Heart right ventricle (tissue), 16 donors: ENCODE measurements at regions not wholly inside any gene's neighbourhood (a gene's known extent, or its start where the extent isn't known, plus 50 kb on each side); places are given as distances from the start of the nearest gene placed in this dataset.

Experiments
- ATAC-seq, 8 donors: fragments of 200-7000 bp; cut with Tn5 transposase; one replicate each; pipeline ENCODE4 v1.9.1; 2020; ENCODE audit warnings: mild to moderate bottlenecking in 8 of 8, moderate library complexity in 8 of 8, moderate number of reproducible peaks in 1 of 8
- DNase-seq, 2 donors: peaks; one replicate each; pipeline ENCODE4 v3.0.0-alpha.2; 2020
- H3K27ac ChIP-seq, 10 donors: fragments of 200-600 bp; sonication (generic) in 2 of 10; one replicate each; pipeline versions ENCODE4 v1.5.0 to v1.8.0; 2020 to 2022; ENCODE audit warnings: mild to moderate bottlenecking in 3 of 10
- H3K27me3 ChIP-seq, 7 donors: fragments of 200-600 bp; one replicate each; pipeline ENCODE4 v1.8.0; 2021 to 2022; ENCODE audit warnings: mild to moderate bottlenecking in 2 of 7
- H3K36me3 ChIP-seq, 9 donors: fragments of 200-600 bp; sonication (generic) in 1 of 9; one replicate each; pipeline versions ENCODE4 v1.5.0 to v1.8.0; 2020 to 2022; ENCODE audit warnings: mild to moderate bottlenecking in 2 of 9
- H3K4me1 ChIP-seq, 9 donors: fragments of 200-600 bp; sonication (generic) in 1 of 9; one replicate each; pipeline versions ENCODE4 v1.5.0 to v1.8.0; 2020 to 2022; ENCODE audit warnings: mild to moderate bottlenecking in 4 of 9
- H3K4me3 ChIP-seq, 10 donors: fragments of 200-600 bp; sonication (generic) in 2 of 10; one replicate each; pipeline versions ENCODE4 v1.5.0 to v1.8.0; 2020 to 2022; ENCODE audit warnings: mild to moderate bottlenecking in 7 of 10, moderate library complexity in 2 of 10
- H3K9me3 ChIP-seq, 11 donors: fragments of 200-600 bp in 10 of 11; sonication (generic) in 2 of 11; one replicate each; pipeline versions ENCODE4 v1.5.0 to v1.8.0; 2013 to 2022; ENCODE audit warnings: mild to moderate bottlenecking in 2 of 11, control low read depth in 1 of 11, moderate library complexity in 1 of 11
- WGBS, 2 donors: extraction: QIAGEN DNeasy Blood & Tissue Kit; methylation state at CpG; one replicate each; pipeline ENCODE4 v1.1.7; 2013; ENCODE audit warnings: inconsistent platforms in 1 of 2; 5-methylcytosine and 5-hydroxymethylcytosine counted together
- intact Hi-C, 10 donors: fragments of 100-400 bp; cut with DNase I; formaldehyde crosslinking; loops; one replicate each; pipeline versions ENCODE4 v1.11.1 to v1.14.2; 2022
- TF ChIP-seq, protein P1 (sequence below), 9 donors: fragments of 200-600 bp; sonication (generic) in 2 of 9; IDR thresholded peaks; one replicate each; pipeline versions ENCODE4 v1.5.0 to v1.8.0; 2021 to 2022; ENCODE audit warnings: antibody characterized with exemption in 9 of 9, mild to moderate bottlenecking in 5 of 9, moderate library complexity in 1 of 9
- donor health status: Arrhythmogenic right ventricular cardiomyopathy.
- donor health status: ischemic (EF 13 %, LVEDD 7.1; RV severe dilation, severe dysfunction).
- donor health status: healthy with polysubstance abuse.
- donor health status: DM: no; HTN: yes; CAD: no.
- donor health status: DM: no; HTN: no; CAD: no.
- donor health status: ischemic (EF 25% LVEDD 6.9; RV normal size, moderate dysfunction).
- donor health status: ischemic (EF 25% LVEDD 5.7; RV mildly dilated, moderate dysfunction).
- donor health status: healthy.
- donor health status: DM: yes; HTN: yes; CAD: no.
- donor health status: Ischemic cardiomyopathy.
- donor health status: ischemic (EF 35%, LVEDD 5.7; RV mildly dilated, moderate dysfunction).
- donor health status: nonischemic (EF 11% LVEDD 7.7; RV severe dilation, severe dysfunction).
- donor health status: DM: yes; HTN: yes; CAD: no.
- donor health status: PGD.
- donor health status: ischemic (EF 29% LVEDD 5.4; RV normal size, mild dysfunction).
- donor health status: nonischemic (EF 23%, LVEDD 6.1; RV moderate dilation, normal function).

- 90 to 93% methylated on average over 9 of the region's 9 CpGs for WGBS, 2 donors
- no peak overlapping the region for H3K4me3 ChIP-seq
- ATAC-seq (no peak), DNase-seq (no peak)
- H3K27ac ChIP-seq, result no peak overlapping the region
- no peaks in the 10 kb centered on the region for H3K36me3 ChIP-seq
- H3K4me1 ChIP-seq, result peaks cover 0 to 5% (median 0%) of the 10 kb centered on the region in 9 donors
- no peaks in the 10 kb centered on the region for H3K27me3 ChIP-seq
- TF ChIP-seq, protein P1, sequence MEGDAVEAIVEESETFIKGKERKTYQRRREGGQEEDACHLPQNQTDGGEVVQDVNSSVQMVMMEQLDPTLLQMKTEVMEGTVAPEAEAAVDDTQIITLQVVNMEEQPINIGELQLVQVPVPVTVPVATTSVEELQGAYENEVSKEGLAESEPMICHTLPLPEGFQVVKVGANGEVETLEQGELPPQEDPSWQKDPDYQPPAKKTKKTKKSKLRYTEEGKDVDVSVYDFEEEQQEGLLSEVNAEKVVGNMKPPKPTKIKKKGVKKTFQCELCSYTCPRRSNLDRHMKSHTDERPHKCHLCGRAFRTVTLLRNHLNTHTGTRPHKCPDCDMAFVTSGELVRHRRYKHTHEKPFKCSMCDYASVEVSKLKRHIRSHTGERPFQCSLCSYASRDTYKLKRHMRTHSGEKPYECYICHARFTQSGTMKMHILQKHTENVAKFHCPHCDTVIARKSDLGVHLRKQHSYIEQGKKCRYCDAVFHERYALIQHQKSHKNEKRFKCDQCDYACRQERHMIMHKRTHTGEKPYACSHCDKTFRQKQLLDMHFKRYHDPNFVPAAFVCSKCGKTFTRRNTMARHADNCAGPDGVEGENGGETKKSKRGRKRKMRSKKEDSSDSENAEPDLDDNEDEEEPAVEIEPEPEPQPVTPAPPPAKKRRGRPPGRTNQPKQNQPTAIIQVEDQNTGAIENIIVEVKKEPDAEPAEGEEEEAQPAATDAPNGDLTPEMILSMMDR (IDR thresholded peaks at IDR 0.05), result no peak
- no peaks in the 10 kb centered on the region for H3K9me3 ChIP-seq
- intact Hi-C loops, result no loop called here
Measured at GRCh38 chr11:24406980-24407379, 89.9 kb upstream of the LUZP2 start.

GRCh38 chr11:24407733-24408132, 89.1 kb upstream of the LUZP2 start:
- H3K27me3 ChIP-seq, result no peaks in the 10 kb centered on the region
- no peak overlapping the region for H3K4me3 ChIP-seq
- ATAC-seq (no peak), DNase-seq (no peak)
- TF ChIP-seq, protein P1 (IDR thresholded peaks at IDR 0.05), result no peak
- H3K9me3 ChIP-seq, result no peaks in the 10 kb centered on the region
- no peaks in the 10 kb centered on the region for H3K36me3 ChIP-seq
- H3K27ac ChIP-seq, result no peak overlapping the region
- intact Hi-C loops, result no loop called here
- peaks cover 0 to 11% (median 0%) of the 10 kb centered on the region in 9 donors for H3K4me1 ChIP-seq
- WGBS, 2 donors, result 21 to 25% methylated on average over 3 of the region's 3 CpGs

- TF ChIP-seq, protein P1 (IDR thresholded peaks at IDR 0.05), result no peak
- intact Hi-C loops, result no loop called here
- no peaks in the 10 kb centered on the region for H3K27me3 ChIP-seq
Measured at GRCh38 chr11:24408202-24408601, 88.7 kb upstream of the LUZP2 start.

DNA sequence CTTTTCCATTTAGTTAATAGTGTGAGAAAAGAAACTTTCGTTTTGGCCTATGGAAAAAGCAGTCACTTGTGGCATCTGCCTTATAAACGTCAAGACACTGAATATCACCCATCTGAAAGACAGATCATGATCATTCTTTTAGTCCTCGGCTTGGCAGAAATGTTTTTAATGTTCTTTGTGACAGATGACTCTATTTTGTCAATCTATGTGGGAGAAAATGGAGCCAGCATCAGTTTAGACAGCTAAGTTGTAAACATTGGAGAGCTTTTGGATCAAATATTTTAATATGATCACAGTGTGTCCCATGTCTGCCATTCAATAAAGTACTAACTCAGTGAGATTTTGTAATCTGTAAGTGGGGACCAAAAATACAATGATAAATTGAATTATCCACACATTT, 85.1 kb upstream of the LUZP2 start:
- Histone ChIP-seq H3K36me3 (no peaks in the 10 kb centered on the region), H3K27ac (no peak overlapping the region), H3K4me3 (no peak overlapping the region), H3K4me1 (peaks cover 0 to 11% (median 0%) of the 10 kb centered on the region in 9 donors), H3K27me3 (no peaks in the 10 kb centered on the region), H3K9me3 (no peaks in the 10 kb centered on the region)
- no peak for ATAC-seq
- 75 to 85% methylated on average over 3 of the region's 3 CpGs for WGBS, 2 donors
- TF ChIP-seq, protein P1 (IDR thresholded peaks at IDR 0.05), result no peak
- intact Hi-C loops, result no loop called here
- no peak for DNase-seq

More at GRCh38 chr11:24408202-24408601, 88.7 kb upstream of the LUZP2 start:
- no peak overlapping the region for H3K27ac ChIP-seq
- DNase-seq, result no peak
- no peaks in the 10 kb centered on the region for H3K9me3 ChIP-seq
- no peaks in the 10 kb centered on the region for H3K36me3 ChIP-seq
- peaks cover 0 to 11% (median 0%) of the 10 kb centered on the region in 9 donors for H3K4me1 ChIP-seq
- no peak overlapping the region for H3K4me3 ChIP-seq
- no peak for ATAC-seq
